Kidney epithelial cell (primary cell): ENCODE measurements at regions not wholly inside any gene's neighbourhood (a gene's known extent, or its start where the extent isn't known, plus 50 kb on each side); places are given as distances from the start of the nearest gene placed in this dataset.

Source experiments
- DNase-seq: peaks from one replicate; pipeline ENCODE4 v3.0.0-alpha.2; 2010; ENCODE audit warnings: low read depth
- H3K27me3 ChIP-seq: 2 replicates; pipeline ENCODE4 v1.6.0; 2011; ENCODE audit warnings: low read length; ENCODE audit not compliant: control insufficient read depth, insufficient read depth
- H3K36me3 ChIP-seq: 2 replicates; pipeline ENCODE4 v1.5.1; 2011; ENCODE audit warnings: low read length; ENCODE audit not compliant: control insufficient read depth, insufficient read depth
- H3K4me3 ChIP-seq: 2 replicates; pipeline ENCODE4 v1.5.1; 2011; ENCODE audit warnings: low read depth, mild to moderate bottlenecking, control low read depth, low read length
- TF ChIP-seq, protein P1 (sequence below): IDR thresholded peaks from 2 replicates; pipeline ENCODE4 v1.5.1; 2011; ENCODE audit warnings: mild to moderate bottlenecking, moderate library complexity, low read length, control low read depth, inconsistent platforms; ENCODE audit not compliant: insufficient read depth, poor library complexity, severe bottlenecking

DNA sequence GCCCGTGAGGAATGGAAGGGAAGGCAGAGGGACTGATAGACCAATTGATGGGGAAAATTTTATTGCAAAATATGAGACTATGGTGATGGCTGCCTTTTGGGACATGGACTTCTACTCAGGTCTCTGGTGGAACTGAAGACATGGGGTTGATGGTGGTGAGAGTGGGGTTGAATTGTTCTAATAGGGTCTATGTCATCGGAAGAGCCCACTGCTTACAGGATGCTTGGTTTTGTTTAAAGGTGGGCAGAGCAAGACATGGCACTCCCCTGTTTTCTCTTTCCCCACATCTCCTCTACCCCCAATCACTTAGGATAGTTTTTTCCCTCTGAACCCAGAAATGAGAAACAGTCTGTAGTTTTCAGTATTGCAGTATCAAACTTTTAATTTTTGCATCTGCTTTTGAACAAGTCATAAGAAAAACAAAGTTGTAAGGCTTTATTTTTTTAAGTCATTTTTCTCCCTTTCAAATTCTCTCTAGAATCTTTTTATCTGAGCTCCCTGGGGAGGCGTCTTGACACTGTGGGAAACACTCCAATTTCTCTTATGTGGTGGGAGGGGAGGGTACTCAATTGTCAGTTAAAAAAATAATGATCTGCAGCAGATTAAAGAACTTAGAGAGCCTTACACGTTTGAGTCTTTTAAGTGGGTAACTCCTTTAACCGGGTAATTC lies 276.2 kb upstream of the TBC1D5 start:
- DNase-seq: no peak
- Histone ChIP-seq H3K27me3 (no peaks in the 10 kb centered on the region), H3K36me3 (no peaks in the 10 kb centered on the region), H3K4me3 (no peak overlapping the region)
- TF ChIP-seq, protein P1, sequence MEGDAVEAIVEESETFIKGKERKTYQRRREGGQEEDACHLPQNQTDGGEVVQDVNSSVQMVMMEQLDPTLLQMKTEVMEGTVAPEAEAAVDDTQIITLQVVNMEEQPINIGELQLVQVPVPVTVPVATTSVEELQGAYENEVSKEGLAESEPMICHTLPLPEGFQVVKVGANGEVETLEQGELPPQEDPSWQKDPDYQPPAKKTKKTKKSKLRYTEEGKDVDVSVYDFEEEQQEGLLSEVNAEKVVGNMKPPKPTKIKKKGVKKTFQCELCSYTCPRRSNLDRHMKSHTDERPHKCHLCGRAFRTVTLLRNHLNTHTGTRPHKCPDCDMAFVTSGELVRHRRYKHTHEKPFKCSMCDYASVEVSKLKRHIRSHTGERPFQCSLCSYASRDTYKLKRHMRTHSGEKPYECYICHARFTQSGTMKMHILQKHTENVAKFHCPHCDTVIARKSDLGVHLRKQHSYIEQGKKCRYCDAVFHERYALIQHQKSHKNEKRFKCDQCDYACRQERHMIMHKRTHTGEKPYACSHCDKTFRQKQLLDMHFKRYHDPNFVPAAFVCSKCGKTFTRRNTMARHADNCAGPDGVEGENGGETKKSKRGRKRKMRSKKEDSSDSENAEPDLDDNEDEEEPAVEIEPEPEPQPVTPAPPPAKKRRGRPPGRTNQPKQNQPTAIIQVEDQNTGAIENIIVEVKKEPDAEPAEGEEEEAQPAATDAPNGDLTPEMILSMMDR: no peak

DNA sequence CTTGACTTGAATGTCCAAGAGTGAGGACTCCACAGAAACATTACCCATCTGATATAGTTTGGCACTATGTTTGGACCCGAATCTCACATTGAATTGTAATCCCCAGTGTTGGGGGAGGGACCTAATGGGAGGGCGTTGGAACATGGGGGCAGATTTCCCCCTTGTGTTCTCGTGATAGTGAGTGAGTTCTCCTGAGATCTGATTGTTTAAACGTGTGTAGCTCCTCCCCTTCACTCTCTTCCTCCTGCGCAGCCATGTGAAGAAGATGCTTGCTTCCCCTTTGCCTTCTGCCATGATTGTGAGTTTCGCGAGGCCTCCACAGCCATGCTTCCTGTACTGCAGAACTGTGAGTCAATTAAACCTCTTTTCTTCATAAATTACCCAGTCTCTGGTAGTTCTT lies 273.9 kb upstream of the TBC1D5 start:
- no peak for DNase-seq

DNA sequence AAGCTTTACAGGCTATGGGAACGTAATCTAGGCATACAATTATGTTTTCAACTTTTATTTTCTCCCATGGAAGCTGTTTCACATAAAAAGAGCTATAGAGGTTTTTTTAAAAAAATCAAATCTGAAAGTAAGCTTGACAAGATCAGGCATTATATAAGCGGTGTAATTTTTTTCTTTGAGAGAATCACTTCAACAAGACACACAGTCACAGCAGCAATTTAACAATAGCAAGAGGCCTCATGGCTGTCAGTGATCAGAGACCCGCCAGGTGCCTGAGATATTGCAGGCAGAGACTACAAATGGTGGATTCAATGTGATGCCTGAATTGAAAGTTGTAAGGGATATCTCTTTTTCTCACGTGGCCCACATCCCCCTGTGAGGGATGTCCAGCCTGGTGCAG lies 270.5 kb upstream of the TBC1D5 start:
- H3K27me3 ChIP-seq: no peaks in the 10 kb centered on the region
- DNase-seq: no peak
- H3K4me3 ChIP-seq: no peak overlapping the region
- TF ChIP-seq, protein P1: no peak
- no peaks in the 10 kb centered on the region for H3K36me3 ChIP-seq

More for the DNA sequence above, 273.9 kb upstream of the TBC1D5 start:
- Histone ChIP-seq H3K4me3 (no peak overlapping the region), H3K27me3 (no peaks in the 10 kb centered on the region), H3K36me3 (no peaks in the 10 kb centered on the region)
- TF ChIP-seq, protein P1: no peak

DNA sequence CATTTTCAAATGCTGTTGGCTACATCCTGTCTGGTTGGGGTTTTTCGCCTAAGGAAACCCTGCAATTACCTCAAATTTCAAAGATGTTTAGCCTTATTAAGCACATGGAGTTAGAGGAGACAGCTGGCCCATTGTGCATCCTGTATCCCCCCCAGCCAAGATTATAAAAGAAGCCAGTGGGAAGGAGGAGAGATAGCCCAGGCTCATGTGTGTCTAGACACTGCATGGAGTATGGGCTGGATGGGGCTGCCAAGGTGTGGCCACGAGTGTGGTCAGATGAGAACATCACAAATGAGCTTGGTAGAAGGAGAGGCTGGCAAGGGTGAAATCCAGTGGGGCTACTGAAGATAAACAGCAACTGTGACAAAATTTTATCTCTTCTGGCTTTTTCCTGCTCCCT lies 270.0 kb upstream of the TBC1D5 start:
- TF ChIP-seq, protein P1: no peak
- no peak overlapping the region for H3K4me3 ChIP-seq
- no peak for DNase-seq
- no peaks in the 10 kb centered on the region for H3K36me3 ChIP-seq
- H3K27me3 ChIP-seq: no peaks in the 10 kb centered on the region

DNA sequence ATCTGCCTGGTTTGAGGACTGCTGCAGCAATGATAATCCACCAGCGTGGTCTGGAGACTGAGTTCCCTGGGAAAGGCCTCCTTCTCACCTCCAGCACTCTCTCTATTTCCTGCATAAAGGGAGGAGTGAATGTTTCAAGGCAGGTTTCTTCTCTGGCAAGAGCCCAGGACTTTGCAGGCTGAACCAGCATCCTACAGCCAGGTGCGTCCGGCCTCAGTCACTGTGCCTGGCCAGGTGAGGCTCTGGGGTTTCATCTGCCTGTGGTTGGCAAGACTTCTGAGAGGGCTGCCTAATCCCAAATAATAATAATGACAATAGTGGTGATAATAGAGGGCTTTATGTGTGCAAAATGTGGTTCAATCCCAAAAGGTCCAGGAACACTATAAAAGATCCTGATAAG lies 269.0 kb upstream of the TBC1D5 start:
- DNase-seq: no peak
- Histone ChIP-seq H3K27me3 (no peaks in the 10 kb centered on the region), H3K36me3 (no peaks in the 10 kb centered on the region), H3K4me3 (no peak overlapping the region)
- TF ChIP-seq, protein P1: no peak

DNA sequence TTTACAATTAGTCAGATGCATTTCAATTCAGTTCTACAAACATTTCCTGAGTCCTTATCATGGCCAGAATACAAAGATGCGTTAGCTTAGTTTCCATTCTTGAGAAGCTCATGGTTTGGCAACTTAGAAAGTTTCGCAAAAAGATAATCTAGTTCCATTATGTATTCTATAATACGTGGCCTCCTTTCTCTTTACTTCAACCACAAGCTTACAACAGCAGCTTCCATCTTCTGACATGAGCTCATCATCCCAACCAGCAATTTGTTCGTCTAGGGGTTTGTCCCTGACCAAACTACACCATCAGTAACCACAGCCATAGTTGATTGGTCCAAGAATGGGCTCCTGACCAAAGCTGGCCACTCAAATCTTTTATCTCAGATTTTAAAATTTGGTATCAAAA lies 267.6 kb upstream of the TBC1D5 start:
- DNase-seq: no peak
- no peaks in the 10 kb centered on the region for H3K27me3 ChIP-seq
- no peaks in the 10 kb centered on the region for H3K36me3 ChIP-seq
- H3K4me3 ChIP-seq: no peak overlapping the region
- TF ChIP-seq, protein P1: no peak
